Neutrophil (primary cell): ENCODE measurements at regions not wholly inside any gene's neighbourhood (a gene's known extent, or its start where the extent isn't known, plus 50 kb on each side); places are given as distances from the start of the nearest gene placed in this dataset.

Source experiments
- H3K27ac ChIP-seq: fragments of 200-600 bp; sonication (generic); 2 replicates; pipeline ENCODE4 v1.5.1; 2016; ENCODE audit warnings: mild to moderate bottlenecking, moderate library complexity
- H3K27me3 ChIP-seq: fragments of 200-600 bp; sonication (generic); 2 replicates; pipeline ENCODE4 v1.6.0; 2016; ENCODE audit warnings: mild to moderate bottlenecking
- H3K36me3 ChIP-seq: fragments of 200-600 bp; sonication (generic); 2 replicates; pipeline ENCODE4 v1.5.1; 2017
- H3K4me1 ChIP-seq, 2 experiments: fragments of 200-600 bp in 1 of 2; sonication (generic) in 1 of 2; 1 replicate in 1 of 2; 2 replicates in 1 of 2; pipeline versions ENCODE4 v1.5.1 to v1.6.1; 2013 to 2016; ENCODE audit warnings: low read depth in 1 of 2, low read length in 1 of 2, mild to moderate bottlenecking in 1 of 2, moderate library complexity in 1 of 2; ENCODE audit not compliant: control insufficient read depth in 1 of 2, insufficient read depth in 1 of 2
- H3K4me3 ChIP-seq, 2 experiments: fragments of 200-600 bp in 1 of 2; sonication (generic) in 1 of 2; 1 replicate in 1 of 2; 2 replicates in 1 of 2; pipeline ENCODE4 v1.5.1; 2013 to 2016; ENCODE audit warnings: low read depth in 1 of 2, low read length in 1 of 2, mild to moderate bottlenecking in 1 of 2, moderate library complexity in 1 of 2
- H3K9me3 ChIP-seq: fragments of 200-600 bp; sonication (generic); 2 replicates; pipeline ENCODE4 v1.5.1; 2016
- CTCF ChIP-seq: fragments of 200-600 bp; sonication (generic); IDR thresholded peaks from 2 replicates; pipeline ENCODE4 v1.5.1; 2016; ENCODE audit warnings: antibody characterized with exemption

GRCh38 chr9:79273311-79273710 lies 298.5 kb upstream of the TLE4 start:
- TF ChIP-seq CTCF = no peak
- no peak overlapping the region for H3K4me3 ChIP-seq

DNA sequence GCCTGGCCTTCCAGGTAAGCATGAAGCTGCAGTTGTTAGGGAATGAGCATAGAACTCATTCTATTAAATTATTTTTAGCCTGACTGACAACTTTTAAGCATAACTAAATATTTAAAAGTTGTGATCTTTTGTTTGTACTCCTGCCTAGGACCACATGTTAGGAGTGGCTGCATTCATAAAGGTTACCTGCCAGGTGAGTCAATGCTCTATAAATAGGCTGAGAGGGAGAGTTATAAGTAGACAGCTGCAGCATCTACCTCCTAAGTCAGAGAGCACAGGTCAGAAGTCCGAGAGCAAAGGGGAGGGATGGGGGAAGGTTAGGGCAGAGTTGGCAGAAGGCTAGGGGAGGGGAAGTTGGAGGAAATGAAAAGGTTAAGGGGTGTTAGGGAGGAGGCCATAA lies 292.4 kb upstream of the TLE4 start:
- Histone ChIP-seq H3K4me1 (peaks cover 16 to 20% of the 10 kb centered on the region in 2 experiments), H3K36me3 (no peaks in the 10 kb centered on the region), H3K4me3 (no peak overlapping the region), H3K27me3 (no peaks in the 10 kb centered on the region), H3K9me3 (no peaks in the 10 kb centered on the region), H3K27ac (no peak overlapping the region)
- TF ChIP-seq CTCF = no peak

More at GRCh38 chr9:79273311-79273710, 298.5 kb upstream of the TLE4 start:
- Histone ChIP-seq H3K36me3 (no peaks in the 10 kb centered on the region), H3K4me1 (peaks cover 11% of the 10 kb centered on the region in 2 experiments), H3K27ac (no peak overlapping the region), H3K27me3 (no peaks in the 10 kb centered on the region), H3K9me3 (no peaks in the 10 kb centered on the region)

- H3K9me3 ChIP-seq = no peaks in the 10 kb centered on the region
- H3K27ac ChIP-seq = no peak overlapping the region
- peaks cover 13 to 19% of the 10 kb centered on the region in 2 experiments for H3K4me1 ChIP-seq
- no peaks in the 10 kb centered on the region for H3K36me3 ChIP-seq
- H3K27me3 ChIP-seq = no peaks in the 10 kb centered on the region
- no peak overlapping the region for H3K4me3 ChIP-seq
- no peak for TF ChIP-seq CTCF
Measured at GRCh38 chr9:79280691-79281090, 291.1 kb upstream of the TLE4 start.

DNA sequence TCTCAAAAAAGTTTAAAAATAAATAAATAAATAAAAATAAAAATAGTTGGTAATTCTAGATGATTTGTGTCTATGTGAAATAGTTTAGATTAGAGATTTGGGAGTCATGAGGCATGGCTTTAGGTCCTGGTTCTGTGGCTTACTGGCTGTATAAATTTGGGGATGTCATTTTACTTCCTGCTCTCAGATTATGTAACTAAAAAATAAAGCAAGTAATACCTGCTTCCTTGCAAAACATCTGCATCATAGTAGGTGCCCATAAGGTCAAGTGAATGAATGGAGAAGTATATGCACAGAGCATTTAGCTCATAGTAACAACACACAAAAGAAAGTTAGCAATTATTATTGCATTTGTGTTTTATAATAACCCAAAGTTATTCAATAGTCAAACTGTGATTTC lies 287.7 kb upstream of the TLE4 start:
- no peak for TF ChIP-seq CTCF
- no peaks in the 10 kb centered on the region for H3K36me3 ChIP-seq
- H3K27me3 ChIP-seq = no peaks in the 10 kb centered on the region
- H3K4me1 ChIP-seq = peaks cover 20 to 32% of the 10 kb centered on the region in 2 experiments
- H3K27ac ChIP-seq = peak overlapping the region; percentile 72
- H3K9me3 ChIP-seq = no peaks in the 10 kb centered on the region
- H3K4me3 ChIP-seq = peak overlapping the region in 1 of 2 experiments; percentile 28

DNA sequence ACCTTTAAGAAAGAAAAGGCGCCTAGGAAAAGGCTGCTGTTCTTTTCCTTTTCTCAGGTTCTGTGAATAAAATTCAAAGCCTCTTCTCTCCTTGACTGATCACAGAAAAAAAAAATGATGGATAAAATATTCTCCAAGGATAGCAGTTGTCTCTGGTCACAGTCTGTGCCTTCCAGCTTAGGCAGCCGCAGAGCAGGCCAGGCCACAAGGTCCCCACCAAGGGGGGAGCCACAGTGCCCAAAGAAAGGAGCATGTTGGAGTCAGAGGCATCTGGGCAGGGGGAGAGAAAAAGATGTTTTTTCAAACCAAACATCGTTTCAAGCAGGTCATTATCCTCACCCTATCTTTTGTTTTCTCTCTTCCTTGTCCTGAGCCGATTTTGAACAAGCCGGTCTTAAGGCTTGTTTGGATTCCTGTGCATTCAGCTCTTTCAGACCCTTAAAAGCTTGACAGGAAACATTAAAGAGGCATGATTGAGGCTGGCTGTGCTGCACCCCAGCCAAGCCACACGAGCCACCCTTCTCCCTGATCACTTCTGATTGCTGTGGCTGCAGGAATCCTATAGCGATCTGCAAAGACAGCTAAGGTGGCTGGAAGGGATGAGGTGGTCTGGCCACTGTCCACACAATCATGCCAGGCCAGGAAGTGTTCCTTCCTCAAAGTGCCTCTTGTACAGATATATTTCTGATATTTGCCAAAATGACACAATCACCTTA lies 284.6 kb upstream of the TLE4 start:
- no peaks in the 10 kb centered on the region for H3K36me3 ChIP-seq

More for the DNA sequence above, 284.6 kb upstream of the TLE4 start:
- Histone ChIP-seq H3K27me3 (no peaks in the 10 kb centered on the region), H3K4me1 (peaks cover 20 to 32% of the 10 kb centered on the region in 2 experiments), H3K4me3 (no peak overlapping the region), H3K27ac (no peak overlapping the region), H3K9me3 (no peaks in the 10 kb centered on the region)
- no peak for TF ChIP-seq CTCF
